Trophoblast cell (in vitro differentiated cells and primary cell): ENCODE measurements at regions not wholly inside any gene's neighbourhood (a gene's known extent, or its start where the extent isn't known, plus 50 kb on each side); places are given as distances from the start of the nearest gene placed in this dataset.
"Not testable (repeated sequence)": the region's sequence is repeated elsewhere in the genome, so short reads cannot be mapped to it uniquely, and the experiment has no call there.

Experiments
- DNase-seq, 2 donors: peaks; one replicate each; pipeline ENCODE4 v3.0.0-alpha.2; 2016
- H2AFZ ChIP-seq: 2 replicates; pipeline ENCODE4 v1.6.1; 2013; ENCODE audit warnings: low read length, moderate library complexity, mild to moderate bottlenecking; ENCODE audit not compliant: insufficient read depth, poor library complexity
- H2AK5ac ChIP-seq: 2 replicates; pipeline ENCODE4 v1.6.1; 2013; ENCODE audit warnings: mild to moderate bottlenecking, low read length
- H2BK120ac ChIP-seq: 2 replicates; pipeline ENCODE4 v1.6.1; 2013; ENCODE audit warnings: low read length, mild to moderate bottlenecking, moderate library complexity; ENCODE audit not compliant: insufficient read depth, poor library complexity
- H2BK12ac ChIP-seq: 2 replicates; pipeline ENCODE4 v1.6.1; 2013; ENCODE audit warnings: mild to moderate bottlenecking, low read length, moderate library complexity
- H2BK5ac ChIP-seq: 2 replicates; pipeline ENCODE4 v1.6.1; 2013; ENCODE audit warnings: low read length, low read depth, moderate library complexity, mild to moderate bottlenecking; ENCODE audit not compliant: poor library complexity
- H3K14ac ChIP-seq: 2 replicates; pipeline ENCODE4 v1.6.1; 2013; ENCODE audit warnings: mild to moderate bottlenecking, low read length
- H3K18ac ChIP-seq: 2 replicates; pipeline ENCODE4 v1.6.1; 2013; ENCODE audit warnings: mild to moderate bottlenecking, low read length
- H3K23ac ChIP-seq: 2 replicates; pipeline ENCODE4 v1.6.1; 2013; ENCODE audit warnings: low read length
- H3K27ac ChIP-seq: 2 replicates; pipeline ENCODE4 v1.5.1; 2013; ENCODE audit warnings: low read depth, mild to moderate bottlenecking, inconsistent platforms, low read length, moderate library complexity
- H3K27me3 ChIP-seq: 2 replicates; pipeline ENCODE4 v1.6.1; 2013; ENCODE audit warnings: inconsistent platforms, mild to moderate bottlenecking, low read length, moderate library complexity; ENCODE audit not compliant: insufficient read depth
- H3K36me3 ChIP-seq, 2 experiments: 1 replicate in 1 of 2; 2 replicates in 1 of 2; pipeline ENCODE4 v1.6.1; 2013; ENCODE audit warnings: low read length in 2 of 2, mild to moderate bottlenecking in 2 of 2, moderate library complexity in 1 of 2; ENCODE audit not compliant: insufficient read depth in 2 of 2, control insufficient read depth in 1 of 2
- H3K4ac ChIP-seq: 2 replicates; pipeline ENCODE4 v1.6.1; 2013; ENCODE audit warnings: low read depth, mild to moderate bottlenecking, low read length, moderate library complexity
- H3K4me1 ChIP-seq, 2 experiments: 1 replicate in 1 of 2; 2 replicates in 1 of 2; pipeline ENCODE4 v1.6.1; 2013; ENCODE audit warnings: low read length in 2 of 2, mild to moderate bottlenecking in 2 of 2, moderate library complexity in 1 of 2; ENCODE audit not compliant: insufficient read depth in 2 of 2, control insufficient read depth in 1 of 2
- H3K4me2 ChIP-seq: 2 replicates; pipeline ENCODE4 v1.6.1; 2013; ENCODE audit warnings: inconsistent platforms, mild to moderate bottlenecking, low read length, moderate library complexity
- H3K4me3 ChIP-seq: 2 replicates; pipeline ENCODE4 v1.5.1; 2013; ENCODE audit warnings: mild to moderate bottlenecking, low read depth, low read length, inconsistent platforms
- H3K79me1 ChIP-seq: one replicate; pipeline ENCODE4 v1.6.1; 2013; ENCODE audit warnings: low read length
- H3K79me2 ChIP-seq: 2 replicates; pipeline ENCODE4 v1.6.1; 2013; ENCODE audit warnings: low read length, mild to moderate bottlenecking; ENCODE audit not compliant: control insufficient read depth, insufficient read depth, poor library complexity
- H3K9ac ChIP-seq: 2 replicates; pipeline ENCODE4 v1.6.1; 2013; ENCODE audit warnings: mild to moderate bottlenecking, low read length
- H3K9me3 ChIP-seq: 2 replicates; pipeline ENCODE4 v1.6.1; 2013; ENCODE audit warnings: low read depth, mild to moderate bottlenecking, control low read depth, inconsistent platforms, low read length; ENCODE audit not compliant: insufficient read depth
- H4K12ac ChIP-seq: 2 replicates; pipeline ENCODE4 v1.6.1; 2013; ENCODE audit warnings: low read depth, mild to moderate bottlenecking, low read length, moderate library complexity
- H4K8ac ChIP-seq: 2 replicates; pipeline ENCODE4 v1.6.1; 2013; ENCODE audit warnings: low read depth, mild to moderate bottlenecking, low read length, moderate library complexity
- H4K91ac ChIP-seq: one replicate; pipeline ENCODE4 v1.6.1; 2013; ENCODE audit warnings: low read depth, mild to moderate bottlenecking, low read length, moderate library complexity
- WGBS: extraction: QIAGEN DNeasy Blood & Tissue Kit; methylation state at CpG from one replicate; pipeline ENCODE4 v1.1.7; 2013; ENCODE audit warnings: missing lambda C conversion rate; ENCODE audit not compliant: insufficient read length, insufficient coverage; ENCODE audit errors: extremely low coverage; 5-methylcytosine and 5-hydroxymethylcytosine counted together

GRCh38 chr13:106088085-106088484, 447.4 kb downstream of the EFNB2 start:
- no peak overlapping the region for H2BK5ac ChIP-seq
- H2BK12ac ChIP-seq = no peak overlapping the region
- no peaks in the 10 kb centered on the region for H3K36me3 ChIP-seq
- no peaks in the 10 kb centered on the region for H3K27me3 ChIP-seq
- H2AK5ac ChIP-seq = no peak overlapping the region
- H3K9ac ChIP-seq = no peak overlapping the region
- H3K79me1 ChIP-seq = peaks cover 5% of the 10 kb centered on the region
- no peak overlapping the region for H3K14ac ChIP-seq
- no peak for DNase-seq
- H2BK120ac ChIP-seq = no peak overlapping the region
- no peak overlapping the region for H4K91ac ChIP-seq
- no peak overlapping the region for H3K4me2 ChIP-seq
- H2AFZ ChIP-seq = no peak overlapping the region
- H3K4me1 ChIP-seq = no peaks in the 10 kb centered on the region
- H3K23ac ChIP-seq = no peak overlapping the region
- no peak overlapping the region for H3K18ac ChIP-seq
- no peak overlapping the region for H4K8ac ChIP-seq
- no peak overlapping the region for H4K12ac ChIP-seq
- H3K79me2 ChIP-seq = no peaks in the 10 kb centered on the region
- H3K4ac ChIP-seq = no peak overlapping the region
- no peak overlapping the region for H3K4me3 ChIP-seq
- WGBS = no CpG with 5 or more reads among the region's 6 CpGs
- H3K9me3 ChIP-seq = no peaks in the 10 kb centered on the region
- no peak overlapping the region for H3K27ac ChIP-seq

GRCh38 chr13:106087201-106087600, 448.3 kb downstream of the EFNB2 start:
- H2BK5ac ChIP-seq = no peak overlapping the region
- no peak overlapping the region for H3K4me2 ChIP-seq
- H3K27me3 ChIP-seq = no peaks in the 10 kb centered on the region
- H2BK120ac ChIP-seq = no peak overlapping the region
- H2AFZ ChIP-seq = no peak overlapping the region
- no peak overlapping the region for H3K18ac ChIP-seq
- no peak for DNase-seq
- no peak overlapping the region for H3K4me3 ChIP-seq
- H2AK5ac ChIP-seq = no peak overlapping the region
- no peak overlapping the region for H4K8ac ChIP-seq
- WGBS = no CpG with 5 or more reads among the region's 10 CpGs
- H4K91ac ChIP-seq = no peak overlapping the region
- H3K36me3 ChIP-seq = no peaks in the 10 kb centered on the region
- H3K9ac ChIP-seq = no peak overlapping the region
- H3K27ac ChIP-seq = no peak overlapping the region
- no peak overlapping the region for H3K23ac ChIP-seq
- no peak overlapping the region for H2BK12ac ChIP-seq
- H3K4ac ChIP-seq = no peak overlapping the region
- H3K79me1 ChIP-seq = peaks cover 5% of the 10 kb centered on the region
- no peaks in the 10 kb centered on the region for H3K9me3 ChIP-seq
- no peak overlapping the region for H4K12ac ChIP-seq
- H3K4me1 ChIP-seq = no peaks in the 10 kb centered on the region
- H3K79me2 ChIP-seq = no peaks in the 10 kb centered on the region
- H3K14ac ChIP-seq = no peak overlapping the region

GRCh38 chr13:106083620-106084350, 451.7 kb downstream of the EFNB2 start:
- no CpG with 5 or more reads among the region's 3 CpGs for WGBS
- H3K9ac ChIP-seq = no peak overlapping the region

GRCh38 chr13:106081221-106081620, 454.2 kb downstream of the EFNB2 start:
- not testable (repeated sequence) for H3K27ac ChIP-seq, H2BK12ac ChIP-seq, H4K91ac ChIP-seq, H3K23ac ChIP-seq, H2BK5ac ChIP-seq, H3K79me2 ChIP-seq, H4K8ac ChIP-seq, H3K4me1 ChIP-seq, H3K9me3 ChIP-seq, H2AFZ ChIP-seq, H2BK120ac ChIP-seq, H3K14ac ChIP-seq, H4K12ac ChIP-seq, H3K79me1 ChIP-seq, H3K27me3 ChIP-seq, DNase-seq, H3K36me3 ChIP-seq, H3K4ac ChIP-seq, H3K4me2 ChIP-seq, H3K4me3 ChIP-seq, H3K18ac ChIP-seq, H2AK5ac ChIP-seq, H3K9ac ChIP-seq
- WGBS = no CpG with 5 or more reads among the region's 6 CpGs

More at GRCh38 chr13:106083620-106084350, 451.7 kb downstream of the EFNB2 start:
- Histone ChIP-seq H3K4me1 (no peaks in the 10 kb centered on the region), H3K27me3 (no peaks in the 10 kb centered on the region), H2AFZ (no peak overlapping the region), H3K4me3 (no peak overlapping the region), H3K27ac (no peak overlapping the region), H3K23ac (no peak overlapping the region), H3K79me2 (no peaks in the 10 kb centered on the region), H4K12ac (no peak overlapping the region), H4K91ac (peak overlapping the region; percentile 65), H2BK5ac (no peak overlapping the region), H2BK120ac (no peak overlapping the region), H2AK5ac (no peak overlapping the region), H4K8ac (no peak overlapping the region), H2BK12ac (no peak overlapping the region), H3K36me3 (no peaks in the 10 kb centered on the region), H3K4me2 (no peak overlapping the region), H3K9me3 (no peaks in the 10 kb centered on the region), H3K18ac (no peak overlapping the region), H3K79me1 (peaks cover 5% of the 10 kb centered on the region), H3K4ac (no peak overlapping the region), H3K14ac (no peak overlapping the region)
- DNase-seq = peak; percentile 28
